HCT116 (cell line): ENCODE measurements at regions not wholly inside any gene's neighbourhood (a gene's known extent, or its start where the extent isn't known, plus 50 kb on each side); places are given as distances from the start of the nearest gene placed in this dataset.

ENCODE experiments used
- ATAC-seq: fragments of 200-7000 bp; cut with Tn5 transposase; 2 replicates; pipeline ENCODE4 v1.9.1; 2020; ENCODE audit warnings: mild to moderate bottlenecking, moderate library complexity
- BruUV-seq: library from RNA; stranded (reverse); fragments of 400-500 nt; replicated peaks from 2 replicates; lab custom pipeline; 2021; lab: Mats Ljungman, UMichigan
- CTCF ChIA-PET: fragments of 300-600 bp; sonication (Branson Sonifier 250); formaldehyde crosslinking; loops from one replicate; lab custom pipeline; 2021; ENCODE audit warnings: antibody characterized with exemption; lab: Charles Lee
- POLR2A ChIA-PET: fragments of 300-600, 350-600 bp; sonication (Branson Sonifier 250); formaldehyde crosslinking; loops from one replicate; lab custom pipeline; 2021; ENCODE audit warnings: antibody characterized with exemption; lab: Charles Lee
- RAD21 ChIA-PET, 2 experiments: fragments of 300-600 bp; sonication (Branson Sonifier 250); formaldehyde crosslinking; loops; one replicate each; lab custom pipeline; 2023; ENCODE audit warnings: low total read pairs in 2 of 2; ENCODE audit not compliant: uncharacterized antibody in 2 of 2, unreplicated experiment in 2 of 2, low non-redundant PET in 1 of 2; lab: Charles Lee
- DNase-seq: peaks from one replicate; pipeline ENCODE4 v3.0.0-alpha.2; 2010; ENCODE audit warnings: low read depth, low spot score
- H2AFZ ChIP-seq: fragments of 200-600 bp; shearing (Covaris generic), sonication (generic); 2 replicates; pipeline ENCODE4 v1.6.1; 2017; ENCODE audit warnings: low read depth, mixed run types, mixed read lengths, antibody characterized with exemption, low read length; ENCODE audit not compliant: poor library complexity, severe bottlenecking
- H3K27ac ChIP-seq: 2 replicates; pipeline ENCODE4 v1.5.1; 2012; ENCODE audit warnings: low read depth, low read length
- H3K27me3 ChIP-seq: fragments of 200-600 bp; sonication (generic); 2 replicates; pipeline ENCODE4 v1.6.1; 2016; ENCODE audit warnings: mixed run types, low read length, mixed read lengths; ENCODE audit not compliant: insufficient read depth
- H3K36me3 ChIP-seq, 2 experiments: fragments of 200-500 bp in 1 of 2; fragments of 200-600 bp in 1 of 2; sonication (Bioruptor generic) in 1 of 2; sonication (generic) in 1 of 2; 2 replicates each; pipeline versions ENCODE4 v1.5.1 to v1.6.1; 2014 to 2016; ENCODE audit warnings: low read length in 2 of 2, inconsistent platforms in 1 of 2, mixed read lengths in 1 of 2, mixed run types in 1 of 2; ENCODE audit not compliant: insufficient read depth in 2 of 2, control insufficient read depth in 1 of 2
- H3K4me1 ChIP-seq, 2 experiments: fragments of 200-600 bp in 1 of 2; sonication (generic) in 1 of 2; 2 replicates each; pipeline versions ENCODE4 v1.5.1 to v1.6.1; 2012 to 2017; ENCODE audit warnings: low read length in 2 of 2, inconsistent platforms in 1 of 2, mild to moderate bottlenecking in 1 of 2, mixed read lengths in 1 of 2, mixed run types in 1 of 2, moderate library complexity in 1 of 2; ENCODE audit not compliant: insufficient read depth in 2 of 2, control insufficient read depth in 1 of 2
- H3K4me2 ChIP-seq: fragments of 200-600 bp; sonication (generic); 2 replicates; pipeline ENCODE4 v1.6.1; 2017; ENCODE audit warnings: mixed run types, low read length, mixed read lengths
- H3K4me3 ChIP-seq, 2 experiments: fragments of 200-600 bp in 1 of 2; sonication (generic) in 1 of 2; replicated peaks in 1 of 2; 2 replicates each; pipeline ENCODE4 v1.5.1; 2011 to 2016; ENCODE audit warnings: low read length in 2 of 2, control low read depth in 1 of 2, low read depth in 1 of 2, mild to moderate bottlenecking in 1 of 2, mixed read lengths in 1 of 2, mixed run types in 1 of 2
- H3K79me2 ChIP-seq: fragments of 200-600 bp; sonication (generic); 2 replicates; pipeline ENCODE4 v1.6.1; 2017; ENCODE audit warnings: mild to moderate bottlenecking, mixed run types, low read length, moderate library complexity, mixed read lengths; ENCODE audit not compliant: insufficient read depth
- H3K9ac ChIP-seq: fragments of 200-600 bp; sonication (generic); 2 replicates; pipeline ENCODE4 v1.6.1; 2016; ENCODE audit warnings: low read length, mixed read lengths
- H3K9me2 ChIP-seq: fragments of 200-600 bp; sonication (generic), shearing (Covaris generic); 2 replicates; pipeline ENCODE4 v1.6.1; 2017; ENCODE audit warnings: mixed run types, mild to moderate bottlenecking, moderate library complexity; ENCODE audit not compliant: insufficient read depth
- H3K9me3 ChIP-seq, 2 experiments: fragments of 200-500 bp in 1 of 2; fragments of 200-600 bp in 1 of 2; sonication (Bioruptor generic) in 1 of 2; sonication (generic) in 1 of 2; 2 replicates each; pipeline ENCODE4 v1.6.1; 2014 to 2017; ENCODE audit warnings: low read length in 2 of 2, mixed read lengths in 2 of 2, inconsistent platforms in 1 of 2, low read depth in 1 of 2, mild to moderate bottlenecking in 1 of 2, mixed run types in 1 of 2, moderate library complexity in 1 of 2; ENCODE audit not compliant: control insufficient read depth in 1 of 2, insufficient read depth in 1 of 2
- H4K20me1 ChIP-seq: fragments of 200-600 bp; sonication (generic), shearing (Covaris generic); 2 replicates; pipeline ENCODE4 v1.6.1; 2017; ENCODE audit warnings: mixed run types, mild to moderate bottlenecking, moderate library complexity; ENCODE audit not compliant: insufficient read depth
- CTCF ChIP-seq, 3 experiments: fragments of 200-600 bp in 1 of 3; sonication (generic) in 1 of 3; IDR thresholded peaks in 2 of 3; conservative IDR thresholded peaks in 1 of 3; 2 replicates each; pipeline ENCODE4 v1.5.1; 2012 to 2017; ENCODE audit warnings: low read depth in 2 of 3, low read length in 2 of 3, antibody characterized with exemption in 1 of 3, borderline replicate concordance in 1 of 3, control low read depth in 1 of 3, mild to moderate bottlenecking in 1 of 3, mixed read lengths in 1 of 3, mixed run types in 1 of 3, moderate library complexity in 1 of 3; ENCODE audit not compliant: insufficient read depth in 1 of 3
- EZH2 ChIP-seq: fragments of 200-600 bp; sonication (generic); IDR thresholded peaks from 2 replicates; pipeline ENCODE4 v1.6.1; 2017; ENCODE audit warnings: antibody characterized with exemption, mixed run types
- SP1 ChIP-seq: IDR thresholded peaks from 2 replicates; pipeline ENCODE4 v1.6.1; 2012; ENCODE audit warnings: low read depth
- ZNF274 ChIP-seq: fragments of 200-500 bp; sonication (Bioruptor generic); IDR thresholded peaks from 2 replicates; pipeline ENCODE4 v1.6.1; 2014; ENCODE audit warnings: mild to moderate bottlenecking, low read depth, low read length, inconsistent platforms
- intact Hi-C: fragments of 100-400 bp; cut with micrococcal nuclease; formaldehyde crosslinking; loops from 2 replicates; pipeline ENCODE4 v1.10.0; 2022
- TF ChIP-seq, protein P1 (sequence below): IDR thresholded peaks from 2 replicates; pipeline ENCODE4 v1.6.1; 2012; ENCODE audit warnings: low read depth

GRCh38 chr13:82847595-82847994, 1034.7 kb downstream of the SLITRK1 start:
- Histone ChIP-seq H3K4me1 (no peaks in the 10 kb centered on the region), H3K27me3 (no peaks in the 10 kb centered on the region), H3K79me2 (no peaks in the 10 kb centered on the region), H3K9me2 (no peaks in the 10 kb centered on the region), H2AFZ (no peak overlapping the region), H3K9me3 (no peaks in the 10 kb centered on the region), H3K36me3 (no peaks in the 10 kb centered on the region), H4K20me1 (no peaks in the 10 kb centered on the region), H3K4me2 (no peak overlapping the region), H3K4me3 (no peak overlapping the region), H3K27ac (no peak overlapping the region), H3K9ac (no peak overlapping the region)
- no peak for DNase-seq
- no TSS peak for BruUV-seq
- ChIA-PET CTCF (no interaction called here), RAD21 (no interaction called here), POLR2A (no interaction called here)
- intact Hi-C loops: no loop called here
- ATAC-seq: no peak
- TF ChIP-seq EZH2 (no peak), CTCF (IDR thresholded peaks at IDR 0.05 in 2 of 3, conservative IDR thresholded peaks at IDR 0.05 in 1 of 3; ENCODE audit: borderline replicate concordance in 1 of 3, insufficient read depth in 1 of 3, low read depth in 2 of 3, low read length in 2 of 3) (peak in 1 of 3 experiments; percentile 23; a peak in 1 of 6 replicates), ZNF274 (no peak), SP1 (no peak)
- TF ChIP-seq, protein P1, sequence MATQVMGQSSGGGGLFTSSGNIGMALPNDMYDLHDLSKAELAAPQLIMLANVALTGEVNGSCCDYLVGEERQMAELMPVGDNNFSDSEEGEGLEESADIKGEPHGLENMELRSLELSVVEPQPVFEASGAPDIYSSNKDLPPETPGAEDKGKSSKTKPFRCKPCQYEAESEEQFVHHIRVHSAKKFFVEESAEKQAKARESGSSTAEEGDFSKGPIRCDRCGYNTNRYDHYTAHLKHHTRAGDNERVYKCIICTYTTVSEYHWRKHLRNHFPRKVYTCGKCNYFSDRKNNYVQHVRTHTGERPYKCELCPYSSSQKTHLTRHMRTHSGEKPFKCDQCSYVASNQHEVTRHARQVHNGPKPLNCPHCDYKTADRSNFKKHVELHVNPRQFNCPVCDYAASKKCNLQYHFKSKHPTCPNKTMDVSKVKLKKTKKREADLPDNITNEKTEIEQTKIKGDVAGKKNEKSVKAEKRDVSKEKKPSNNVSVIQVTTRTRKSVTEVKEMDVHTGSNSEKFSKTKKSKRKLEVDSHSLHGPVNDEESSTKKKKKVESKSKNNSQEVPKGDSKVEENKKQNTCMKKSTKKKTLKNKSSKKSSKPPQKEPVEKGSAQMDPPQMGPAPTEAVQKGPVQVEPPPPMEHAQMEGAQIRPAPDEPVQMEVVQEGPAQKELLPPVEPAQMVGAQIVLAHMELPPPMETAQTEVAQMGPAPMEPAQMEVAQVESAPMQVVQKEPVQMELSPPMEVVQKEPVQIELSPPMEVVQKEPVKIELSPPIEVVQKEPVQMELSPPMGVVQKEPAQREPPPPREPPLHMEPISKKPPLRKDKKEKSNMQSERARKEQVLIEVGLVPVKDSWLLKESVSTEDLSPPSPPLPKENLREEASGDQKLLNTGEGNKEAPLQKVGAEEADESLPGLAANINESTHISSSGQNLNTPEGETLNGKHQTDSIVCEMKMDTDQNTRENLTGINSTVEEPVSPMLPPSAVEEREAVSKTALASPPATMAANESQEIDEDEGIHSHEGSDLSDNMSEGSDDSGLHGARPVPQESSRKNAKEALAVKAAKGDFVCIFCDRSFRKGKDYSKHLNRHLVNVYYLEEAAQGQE: no peak
